ENCODE measurements at regions not wholly inside any gene's neighbourhood (a gene's known extent, or its start where the extent isn't known, plus 50 kb on each side); places are given as distances from the start of the nearest gene placed in this dataset.

GRCh38 chr6:10193321-10193720 is 221.6 kb downstream of the TFAP2A start:
- DNase-seq, result no peak
- H3K9me3 ChIP-seq, result no peaks in the 10 kb centered on the region
- intact Hi-C loops (cut with DNase I; ENCODE audit: low total_unique reads), result no loop called here
- TF ChIP-seq POLR2AphosphoS5 (IDR thresholded peaks at IDR 0.05) (no peak), CTCF (IDR thresholded peaks at IDR 0.05 in 8 of 11, conservative IDR thresholded peaks at IDR 0.05 in 3 of 11) (no peak), POLR2A (IDR thresholded peaks at IDR 0.05) (no peak)
- 77 to 88% (median 83%) methylated on average over 4 of the region's 4 CpGs for WGBS, 5 donors
- no peak overlapping the region for H3K4me3 ChIP-seq
- no peaks in the 10 kb centered on the region for H3K4me1 ChIP-seq
- H3K27me3 ChIP-seq (replicated peaks in 1 of 7), result no peaks in the 10 kb centered on the region
- H3K27ac ChIP-seq, result no peak overlapping the region
- no peaks in the 10 kb centered on the region for H3K36me3 ChIP-seq

GRCh38 chr6:10190042-10190441 is 224.8 kb downstream of the TFAP2A start:
- 31 to 37% (median 36%) methylated on average over 3 of the region's 3 CpGs for WGBS, 5 donors
- Histone ChIP-seq H3K27me3 (replicated peaks in 1 of 7) (no peaks in the 10 kb centered on the region), H3K36me3 (no peaks in the 10 kb centered on the region), H3K9me3 (no peaks in the 10 kb centered on the region), H3K4me1 (no peaks in the 10 kb centered on the region), H3K27ac (no peak overlapping the region), H3K4me3 (no peak overlapping the region)
- DNase-seq, result no peak
- TF ChIP-seq CTCF (IDR thresholded peaks at IDR 0.05 in 8 of 11, conservative IDR thresholded peaks at IDR 0.05 in 3 of 11) (no peak), POLR2A (IDR thresholded peaks at IDR 0.05) (no peak), POLR2AphosphoS5 (IDR thresholded peaks at IDR 0.05) (no peak)
- intact Hi-C loops (cut with DNase I; ENCODE audit: low total_unique reads), result no loop called here

GRCh38 chr6:10184371-10185227 is 230.3 kb downstream of the TFAP2A start:
- Histone ChIP-seq H3K27ac (no peak overlapping the region), H3K27me3 (replicated peaks in 1 of 7) (no peaks in the 10 kb centered on the region), H3K9me3 (no peaks in the 10 kb centered on the region), H3K4me3 (no peak overlapping the region), H3K36me3 (no peaks in the 10 kb centered on the region), H3K4me1 (no peaks in the 10 kb centered on the region)
- WGBS, 5 donors, result 26 to 39% (median 33%) methylated on average over 4 of the region's 4 CpGs
- TF ChIP-seq POLR2AphosphoS5 (IDR thresholded peaks at IDR 0.05), result no peak
- no peak for TF ChIP-seq POLR2A (IDR thresholded peaks at IDR 0.05)
- intact Hi-C loops (cut with DNase I; ENCODE audit: low total_unique reads), result no loop called here
- no peak for DNase-seq

GRCh38 chr6:10180138-10181074 is 234.5 kb downstream of the TFAP2A start:
- no peaks in the 10 kb centered on the region for H3K9me3 ChIP-seq
- H3K4me3 ChIP-seq, result no peak overlapping the region
- 87 to 91% (median 87%) methylated on average over 14 of the region's 14 CpGs for WGBS, 5 donors
- H3K4me1 ChIP-seq, result no peaks in the 10 kb centered on the region
- TF ChIP-seq POLR2A (IDR thresholded peaks at IDR 0.05) (no peak), CTCF (IDR thresholded peaks at IDR 0.05 in 8 of 11, conservative IDR thresholded peaks at IDR 0.05 in 3 of 11) (no peak), POLR2AphosphoS5 (IDR thresholded peaks at IDR 0.05) (no peak)
- no peak overlapping the region for H3K27ac ChIP-seq
- intact Hi-C loops (cut with DNase I; ENCODE audit: low total_unique reads), result no loop called here
- H3K36me3 ChIP-seq, result no peaks in the 10 kb centered on the region
- H3K27me3 ChIP-seq (replicated peaks in 1 of 7), result no peaks in the 10 kb centered on the region
- DNase-seq, result no peak

Measured in spleen (tissue), 11 donors.